Mesodermal cell (in vitro differentiated cells): ENCODE measurements at regions not wholly inside any gene's neighbourhood (a gene's known extent, or its start where the extent isn't known, plus 50 kb on each side); places are given as distances from the start of the nearest gene placed in this dataset.

ENCODE experiments used
- H3K27ac ChIP-seq: 2 replicates; pipeline ENCODE4 v1.7.0; 2013; ENCODE audit warnings: mild to moderate bottlenecking, low read depth, low read length, moderate library complexity; ENCODE audit not compliant: severe bottlenecking
- H3K36me3 ChIP-seq: 2 replicates; pipeline ENCODE4 v1.7.1; 2013; ENCODE audit warnings: mild to moderate bottlenecking, low read length, moderate library complexity; ENCODE audit not compliant: control insufficient read depth, insufficient read depth
- H3K4me1 ChIP-seq: one replicate; pipeline ENCODE4 v1.7.1; 2013; ENCODE audit warnings: mild to moderate bottlenecking, low read length; ENCODE audit not compliant: insufficient read depth, control insufficient read depth, poor library complexity, severe bottlenecking
- H3K4me3 ChIP-seq: 2 replicates; pipeline ENCODE4 v1.7.0; 2013; ENCODE audit warnings: low read length, control low read depth, mild to moderate bottlenecking; ENCODE audit not compliant: insufficient read depth, poor library complexity, severe bottlenecking; ENCODE audit errors: extremely low read depth
- H3K9me3 ChIP-seq: 2 replicates; pipeline ENCODE4 v1.7.1; 2013; ENCODE audit warnings: mild to moderate bottlenecking, low read length, moderate library complexity; ENCODE audit not compliant: control insufficient read depth
- WGBS, 2 experiments: methylation state at CpG; one replicate each; pipeline ENCODE4 v1.1.5; 2013; ENCODE audit warnings: missing lambda C conversion rate in 2 of 2; ENCODE audit not compliant: insufficient coverage in 2 of 2; 5-methylcytosine and 5-hydroxymethylcytosine counted together

- Histone ChIP-seq H3K4me3 (no peak overlapping the region), H3K36me3 (no peaks in the 10 kb centered on the region), H3K9me3 (no peaks in the 10 kb centered on the region), H3K27ac (no peak overlapping the region), H3K4me1 (no peaks in the 10 kb centered on the region)
- 90 to 100% methylated on average over 2 of the region's 3 CpGs for WGBS, 2 experiments
Observed at GRCh38 chr5:67591491-67591890, 394.9 kb upstream of the CD180 start.

GRCh38 chr5:67588389-67588788 is 391.8 kb upstream of the CD180 start:
- Histone ChIP-seq H3K9me3 (no peaks in the 10 kb centered on the region), H3K4me3 (no peak overlapping the region), H3K4me1 (no peaks in the 10 kb centered on the region), H3K27ac (no peak overlapping the region), H3K36me3 (no peaks in the 10 kb centered on the region)
- 67 to 82% methylated on average over 1 to 2 of the region's 2 CpGs for WGBS, 2 experiments

GRCh38 chr5:67581203-67581602 is 384.6 kb upstream of the CD180 start:
- H3K9me3 ChIP-seq: no peaks in the 10 kb centered on the region
- no peak overlapping the region for H3K27ac ChIP-seq
- H3K4me1 ChIP-seq: no peaks in the 10 kb centered on the region
- H3K4me3 ChIP-seq: no peak overlapping the region
- no peaks in the 10 kb centered on the region for H3K36me3 ChIP-seq

- no peaks in the 10 kb centered on the region for H3K9me3 ChIP-seq
- H3K27ac ChIP-seq: no peak overlapping the region
Observed at GRCh38 chr5:67578011-67578410, 381.4 kb upstream of the CD180 start.

GRCh38 chr5:67577424-67577823 is 380.8 kb upstream of the CD180 start:
- Histone ChIP-seq H3K27ac (no peak overlapping the region), H3K4me1 (no peaks in the 10 kb centered on the region), H3K9me3 (no peaks in the 10 kb centered on the region), H3K4me3 (no peak overlapping the region), H3K36me3 (no peaks in the 10 kb centered on the region)

More at GRCh38 chr5:67578011-67578410, 381.4 kb upstream of the CD180 start:
- no peak overlapping the region for H3K4me3 ChIP-seq
- H3K36me3 ChIP-seq: no peaks in the 10 kb centered on the region
- no peaks in the 10 kb centered on the region for H3K4me1 ChIP-seq
- WGBS, 2 experiments: no CpG with 5 or more reads among the region's 4 CpGs

- no peaks in the 10 kb centered on the region for H3K36me3 ChIP-seq
- no peak overlapping the region for H3K4me3 ChIP-seq
- no peaks in the 10 kb centered on the region for H3K9me3 ChIP-seq
- H3K4me1 ChIP-seq: no peaks in the 10 kb centered on the region
- no peak overlapping the region for H3K27ac ChIP-seq
- WGBS, 2 experiments: 94 to 96% methylated on average over 2 of the region's 2 CpGs
Observed at GRCh38 chr5:67576112-67576511, 379.5 kb upstream of the CD180 start.

- H3K4me3 ChIP-seq: no peak overlapping the region
- no peaks in the 10 kb centered on the region for H3K9me3 ChIP-seq
- H3K27ac ChIP-seq: no peak overlapping the region
- WGBS, 2 experiments: no CpG with 5 or more reads among the region's 1 CpG
- no peaks in the 10 kb centered on the region for H3K4me1 ChIP-seq
- H3K36me3 ChIP-seq: no peaks in the 10 kb centered on the region
Observed at GRCh38 chr5:67575087-67575486, 378.5 kb upstream of the CD180 start.

- WGBS, 2 experiments: no CpG with 5 or more reads among the region's 1 CpG
- no peak overlapping the region for H3K4me3 ChIP-seq
- H3K36me3 ChIP-seq: no peaks in the 10 kb centered on the region
- H3K4me1 ChIP-seq: no peaks in the 10 kb centered on the region
- H3K9me3 ChIP-seq: no peaks in the 10 kb centered on the region
- H3K27ac ChIP-seq: no peak overlapping the region
Observed at GRCh38 chr5:67561151-67561932, 364.7 kb upstream of the CD180 start.

- no CpG with 5 or more reads among the region's 1 CpG for WGBS, 2 experiments
- no peaks in the 10 kb centered on the region for H3K4me1 ChIP-seq
- H3K4me3 ChIP-seq: no peak overlapping the region
- no peaks in the 10 kb centered on the region for H3K36me3 ChIP-seq
- no peak overlapping the region for H3K27ac ChIP-seq
- no peaks in the 10 kb centered on the region for H3K9me3 ChIP-seq
Observed at GRCh38 chr5:67552773-67553172, 356.2 kb upstream of the CD180 start.

GRCh38 chr5:67549947-67550346 is 353.3 kb upstream of the CD180 start:
- Histone ChIP-seq H3K4me3 (no peak overlapping the region), H3K36me3 (no peaks in the 10 kb centered on the region), H3K9me3 (no peaks in the 10 kb centered on the region), H3K27ac (no peak overlapping the region), H3K4me1 (no peaks in the 10 kb centered on the region)
- 100% methylated on average over 1 of the region's 4 CpGs; no CpG with 5 or more reads in 1 of the 2 experiments for WGBS, 2 experiments

GRCh38 chr5:67549296-67549618 is 352.7 kb upstream of the CD180 start:
- H3K9me3 ChIP-seq: no peaks in the 10 kb centered on the region
- H3K4me3 ChIP-seq: no peak overlapping the region
- no peaks in the 10 kb centered on the region for H3K36me3 ChIP-seq
- H3K4me1 ChIP-seq: no peaks in the 10 kb centered on the region
- no peak overlapping the region for H3K27ac ChIP-seq
- WGBS, 2 experiments: 100% methylated on average over 1 of the region's 3 CpGs; no CpG with 5 or more reads in 1 of the 2 experiments
